GM12872 (cell line): ENCODE measurements at regions not wholly inside any gene's neighbourhood (a gene's known extent, or its start where the extent isn't known, plus 50 kb on each side); places are given as distances from the start of the nearest gene placed in this dataset.

Source experiments
- TF ChIP-seq, protein P1 (sequence below): IDR thresholded peaks from 3 replicates; pipeline ENCODE4 v1.5.1; 2011; ENCODE audit warnings: low read depth, mild to moderate bottlenecking, low read length, moderate library complexity; ENCODE audit not compliant: insufficient read depth

DNA sequence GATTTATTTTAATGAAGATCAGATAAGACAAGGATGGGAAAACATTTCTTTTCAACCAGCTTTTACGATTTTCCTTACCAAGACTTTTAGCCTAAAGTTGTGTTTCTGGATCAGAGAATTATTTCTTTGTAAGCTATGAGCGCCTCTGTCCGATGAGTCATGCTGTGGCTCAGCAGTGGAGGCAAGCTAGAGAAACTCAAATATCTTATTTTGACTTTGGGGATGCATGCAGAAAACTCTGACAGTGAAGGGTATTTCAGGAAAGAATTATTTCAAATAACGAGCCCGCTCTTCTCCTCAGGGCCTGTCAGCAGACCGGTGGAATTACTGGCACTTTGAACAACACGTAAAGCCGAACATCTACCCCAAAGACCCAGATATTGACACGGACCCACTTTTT, 77.9 kb upstream of the OR5AK2 start:
- TF ChIP-seq, protein P1, sequence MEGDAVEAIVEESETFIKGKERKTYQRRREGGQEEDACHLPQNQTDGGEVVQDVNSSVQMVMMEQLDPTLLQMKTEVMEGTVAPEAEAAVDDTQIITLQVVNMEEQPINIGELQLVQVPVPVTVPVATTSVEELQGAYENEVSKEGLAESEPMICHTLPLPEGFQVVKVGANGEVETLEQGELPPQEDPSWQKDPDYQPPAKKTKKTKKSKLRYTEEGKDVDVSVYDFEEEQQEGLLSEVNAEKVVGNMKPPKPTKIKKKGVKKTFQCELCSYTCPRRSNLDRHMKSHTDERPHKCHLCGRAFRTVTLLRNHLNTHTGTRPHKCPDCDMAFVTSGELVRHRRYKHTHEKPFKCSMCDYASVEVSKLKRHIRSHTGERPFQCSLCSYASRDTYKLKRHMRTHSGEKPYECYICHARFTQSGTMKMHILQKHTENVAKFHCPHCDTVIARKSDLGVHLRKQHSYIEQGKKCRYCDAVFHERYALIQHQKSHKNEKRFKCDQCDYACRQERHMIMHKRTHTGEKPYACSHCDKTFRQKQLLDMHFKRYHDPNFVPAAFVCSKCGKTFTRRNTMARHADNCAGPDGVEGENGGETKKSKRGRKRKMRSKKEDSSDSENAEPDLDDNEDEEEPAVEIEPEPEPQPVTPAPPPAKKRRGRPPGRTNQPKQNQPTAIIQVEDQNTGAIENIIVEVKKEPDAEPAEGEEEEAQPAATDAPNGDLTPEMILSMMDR = no peak

DNA sequence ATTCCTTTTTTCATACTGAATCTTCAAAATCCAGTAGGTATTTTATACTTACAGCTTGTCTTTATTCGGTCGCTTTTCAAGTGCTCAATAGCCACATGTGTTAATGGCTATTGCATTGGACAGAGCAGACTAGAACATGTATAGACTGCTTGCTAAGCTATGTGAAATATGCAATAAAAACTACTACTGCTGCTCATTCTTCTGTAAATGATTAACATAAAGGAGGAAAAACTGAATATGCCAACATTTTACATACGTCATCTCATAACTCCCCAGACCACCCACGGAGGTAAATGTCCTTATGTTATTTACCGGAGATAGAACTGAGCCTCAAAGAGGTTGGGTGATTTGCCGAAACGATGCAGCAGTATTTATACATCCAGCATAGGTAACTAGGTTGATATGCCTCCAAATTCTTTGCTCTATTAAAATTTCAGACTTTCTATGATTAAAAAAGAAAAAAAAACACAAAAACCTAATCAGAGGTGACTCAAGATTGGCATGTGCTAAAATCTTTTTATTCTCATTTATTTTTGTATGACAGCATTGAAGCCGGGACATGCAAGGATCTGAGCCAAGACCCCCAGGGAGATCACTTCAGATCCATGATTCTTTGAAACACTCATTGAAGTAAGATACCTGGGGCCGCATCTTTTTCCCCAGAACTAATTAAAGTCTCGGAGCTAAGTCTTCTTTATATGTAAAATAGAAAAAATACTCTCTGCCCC, 78.5 kb upstream of the OR5AK2 start:
- TF ChIP-seq, protein P1 = no peak

DNA sequence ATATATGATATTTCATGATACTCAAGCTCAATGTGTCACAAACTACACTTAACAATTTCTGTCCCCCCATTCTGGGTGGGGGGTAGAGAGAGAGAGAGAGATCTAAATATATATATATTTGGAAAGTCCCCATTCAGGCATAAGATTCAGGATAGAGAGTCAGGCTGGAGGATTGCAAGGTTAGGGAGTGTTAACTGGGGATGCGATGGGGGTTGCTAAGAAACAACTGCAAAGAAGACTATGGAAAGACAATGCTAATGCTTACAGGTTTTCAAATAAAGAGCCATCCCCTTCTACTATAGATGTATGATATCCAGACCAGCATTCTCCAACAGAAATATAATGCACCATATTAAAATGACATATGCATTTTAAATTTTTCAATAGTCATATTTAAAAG, 79.2 kb upstream of the OR5AK2 start:
- TF ChIP-seq, protein P1 = no peak

DNA sequence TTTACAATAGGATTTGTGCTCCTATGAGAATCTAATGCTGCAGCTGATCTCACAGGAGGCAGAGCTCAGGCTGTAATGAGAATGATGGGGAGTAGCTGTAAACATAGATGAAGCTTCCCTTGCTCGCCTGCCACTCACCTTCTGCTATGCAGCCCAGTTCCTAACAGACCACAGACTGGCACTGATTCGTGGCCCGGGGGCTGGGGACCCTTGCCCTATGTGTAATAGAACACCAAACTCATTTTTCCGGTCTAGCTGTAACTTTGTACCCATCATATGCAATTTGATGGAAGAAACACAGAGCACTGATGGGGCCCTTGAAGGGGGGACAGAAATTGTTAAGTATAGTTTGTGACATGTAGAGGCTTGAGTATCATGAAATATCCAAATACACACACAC, 79.6 kb upstream of the OR5AK2 start:
- TF ChIP-seq, protein P1 = no peak

DNA sequence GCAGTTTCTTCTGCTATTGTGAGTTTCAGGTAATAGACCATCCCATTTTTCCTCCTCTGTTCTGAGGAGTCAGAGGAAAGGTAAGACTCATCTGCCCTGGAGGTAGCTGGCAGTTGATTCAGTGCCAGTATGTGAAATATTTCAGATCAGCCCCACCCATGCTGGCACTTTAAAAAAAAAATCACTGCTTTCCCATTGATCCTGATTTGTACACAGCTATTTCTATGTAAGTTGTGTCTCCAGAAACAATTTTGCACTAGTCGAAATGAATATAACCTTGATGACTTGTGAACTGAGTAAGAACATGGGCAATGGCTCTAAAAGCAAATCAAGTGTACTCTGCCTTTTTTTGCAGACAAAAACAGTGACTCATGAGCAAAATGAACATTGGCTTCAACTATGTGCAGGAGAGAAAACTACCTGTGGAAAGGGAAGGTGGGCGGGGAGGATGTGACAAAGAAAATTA, 82.0 kb upstream of the OR5AK2 start:
- TF ChIP-seq, protein P1 = no peak

DNA sequence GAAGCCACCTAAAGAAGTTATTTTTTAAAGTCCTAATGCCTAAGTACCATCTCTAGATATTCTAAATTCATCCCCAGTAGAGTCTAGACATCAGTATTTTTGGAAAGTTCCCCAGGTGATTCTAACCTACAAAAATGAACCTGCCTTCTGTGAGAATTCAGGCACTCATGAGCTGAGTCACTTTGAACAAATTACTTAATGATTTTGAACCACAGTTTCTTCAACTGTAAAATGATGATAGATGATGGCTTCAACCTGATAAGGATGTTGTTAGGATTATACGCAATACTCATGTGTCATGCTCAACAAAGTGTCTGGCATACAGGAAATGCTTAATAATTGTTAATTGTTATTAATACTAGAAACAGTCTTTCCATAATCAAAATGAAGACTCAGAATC, 82.8 kb upstream of the OR5AK2 start:
- TF ChIP-seq, protein P1 = no peak

DNA sequence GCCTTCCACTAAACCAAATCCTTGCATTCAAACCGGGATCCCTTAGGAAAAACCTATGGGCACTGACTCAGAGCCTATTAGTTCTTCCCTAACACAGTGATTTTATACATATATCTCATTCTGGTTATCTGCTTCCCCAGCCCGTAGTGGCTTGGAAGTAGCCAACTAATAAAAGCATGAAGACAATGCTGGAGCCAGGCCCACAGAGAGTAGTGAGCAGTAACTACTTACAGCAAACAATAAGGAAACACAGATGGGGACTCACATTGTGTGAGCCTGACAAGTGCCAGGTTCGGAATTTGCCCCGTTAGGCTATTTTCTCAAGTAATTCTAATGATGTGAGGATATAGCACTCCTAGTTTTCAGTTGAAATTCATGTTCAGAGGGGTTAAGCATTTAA, 83.3 kb upstream of the OR5AK2 start:
- TF ChIP-seq, protein P1 = no peak
